HG03575 (cell line): ENCODE measurements at regions not wholly inside any gene's neighbourhood (a gene's known extent, or its start where the extent isn't known, plus 50 kb on each side); places are given as distances from the start of the nearest gene placed in this dataset.

ENCODE experiments used
- ATAC-seq: cut with Tn5 transposase; IDR thresholded peaks from one replicate; pipeline ENCODE4 v1.9.1; 2021; ENCODE audit not compliant: unreplicated experiment, insufficient number of reproducible peaks, low FRiP score; ENCODE audit errors: extremely low read depth

GRCh38 chr4:159495515-159496236 is 392.8 kb downstream of the RAPGEF2 start:
- ATAC-seq = no peak

GRCh38 chr4:159496248-159496647 is 393.4 kb downstream of the RAPGEF2 start:
- ATAC-seq = no peak

- no peak for ATAC-seq
Measured at GRCh38 chr4:159497936-159498335, 395.1 kb downstream of the RAPGEF2 start.

- no peak for ATAC-seq
Measured at GRCh38 chr4:159498446-159499115, 395.7 kb downstream of the RAPGEF2 start.

- no peak for ATAC-seq
Measured at GRCh38 chr4:159500861-159501260, 398.0 kb downstream of the RAPGEF2 start.

- ATAC-seq = no peak
Measured at GRCh38 chr4:159503236-159504008, 400.5 kb downstream of the RAPGEF2 start.

GRCh38 chr4:159504684-159505083 is 401.8 kb downstream of the RAPGEF2 start:
- no peak for ATAC-seq

- ATAC-seq = no peak
Measured at GRCh38 chr4:159505266-159505975, 402.5 kb downstream of the RAPGEF2 start.

GRCh38 chr4:159506801-159507517 is 404.1 kb downstream of the RAPGEF2 start:
- no peak for ATAC-seq

- ATAC-seq = no peak
Measured at GRCh38 chr4:159508917-159509500, 406.1 kb downstream of the RAPGEF2 start.

- ATAC-seq = no peak
Measured at GRCh38 chr4:159512348-159512747, 409.5 kb downstream of the RAPGEF2 start.

GRCh38 chr4:159515314-159516025 is 412.6 kb downstream of the RAPGEF2 start:
- ATAC-seq = no peak

GRCh38 chr4:159516556-159517140 is 413.8 kb downstream of the RAPGEF2 start:
- ATAC-seq = no peak

GRCh38 chr4:159520074-159520473 is 417.2 kb downstream of the RAPGEF2 start:
- ATAC-seq = no peak

GRCh38 chr4:159526172-159526571 is 423.3 kb downstream of the RAPGEF2 start:
- ATAC-seq = no peak

GRCh38 chr4:159534655-159535054 is 431.8 kb downstream of the RAPGEF2 start:
- no peak for ATAC-seq

- ATAC-seq = no peak
Measured at GRCh38 chr4:159538556-159538955, 435.7 kb downstream of the RAPGEF2 start.
